Breast epithelium (tissue), 3 donors: ENCODE measurements at regions not wholly inside any gene's neighbourhood (a gene's known extent, or its start where the extent isn't known, plus 50 kb on each side); places are given as distances from the start of the nearest gene placed in this dataset.

Experiments
- POLR2A ChIP-seq: fragments of 450-650 bp; IDR thresholded peaks from one replicate; pipeline ENCODE4 v1.6.1; 2016; ENCODE audit warnings: antibody characterized with exemption, mild to moderate bottlenecking, moderate library complexity
- POLR2AphosphoS5 ChIP-seq, 3 donors: sonication (generic); formaldehyde crosslinking; IDR thresholded peaks; one replicate each; pipeline ENCODE4 v1.6.1; 2017; ENCODE audit warnings: antibody characterized with exemption in 3 of 3
- TF ChIP-seq, protein P1 (sequence below), 3 donors: fragments of 450-650 bp; IDR thresholded peaks; one replicate each; pipeline ENCODE4 v1.5.1; 2016 to 2017; ENCODE audit warnings: antibody characterized with exemption in 3 of 3, mild to moderate bottlenecking in 3 of 3, moderate library complexity in 3 of 3

DNA sequence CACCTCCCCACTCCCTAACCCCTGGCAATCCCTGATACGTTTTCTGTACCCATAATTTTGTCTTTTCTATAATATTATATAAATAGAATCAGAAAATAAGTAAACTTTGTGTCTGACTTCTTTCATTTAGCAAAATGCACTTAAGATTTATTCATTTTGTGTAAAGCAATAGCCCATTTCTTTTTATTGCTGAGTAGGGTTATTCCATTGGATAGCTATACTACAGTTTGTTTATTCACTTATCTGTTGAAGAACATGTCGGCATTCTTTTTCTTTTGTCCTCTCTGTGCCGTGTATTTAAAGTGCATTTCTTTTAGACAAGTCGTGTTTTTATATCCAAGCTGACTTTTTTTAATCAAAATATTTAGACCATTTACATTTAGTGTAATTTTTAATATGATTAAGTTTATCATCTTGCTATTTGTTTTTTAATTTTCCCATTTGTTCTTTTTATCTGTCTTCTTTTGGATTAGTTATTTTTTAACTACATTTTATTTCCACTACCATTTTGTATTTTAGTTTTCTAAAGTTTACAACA lies 176.4 kb upstream of the TSHZ3 start:
- TF ChIP-seq, protein P1, sequence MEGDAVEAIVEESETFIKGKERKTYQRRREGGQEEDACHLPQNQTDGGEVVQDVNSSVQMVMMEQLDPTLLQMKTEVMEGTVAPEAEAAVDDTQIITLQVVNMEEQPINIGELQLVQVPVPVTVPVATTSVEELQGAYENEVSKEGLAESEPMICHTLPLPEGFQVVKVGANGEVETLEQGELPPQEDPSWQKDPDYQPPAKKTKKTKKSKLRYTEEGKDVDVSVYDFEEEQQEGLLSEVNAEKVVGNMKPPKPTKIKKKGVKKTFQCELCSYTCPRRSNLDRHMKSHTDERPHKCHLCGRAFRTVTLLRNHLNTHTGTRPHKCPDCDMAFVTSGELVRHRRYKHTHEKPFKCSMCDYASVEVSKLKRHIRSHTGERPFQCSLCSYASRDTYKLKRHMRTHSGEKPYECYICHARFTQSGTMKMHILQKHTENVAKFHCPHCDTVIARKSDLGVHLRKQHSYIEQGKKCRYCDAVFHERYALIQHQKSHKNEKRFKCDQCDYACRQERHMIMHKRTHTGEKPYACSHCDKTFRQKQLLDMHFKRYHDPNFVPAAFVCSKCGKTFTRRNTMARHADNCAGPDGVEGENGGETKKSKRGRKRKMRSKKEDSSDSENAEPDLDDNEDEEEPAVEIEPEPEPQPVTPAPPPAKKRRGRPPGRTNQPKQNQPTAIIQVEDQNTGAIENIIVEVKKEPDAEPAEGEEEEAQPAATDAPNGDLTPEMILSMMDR (IDR thresholded peaks at IDR 0.05) = no peak
- no peak for TF ChIP-seq POLR2AphosphoS5 (IDR thresholded peaks at IDR 0.05)
- TF ChIP-seq POLR2A = no peak
